UCSD-AML1 (cell line): ENCODE measurements at regions not wholly inside any gene's neighbourhood (a gene's known extent, or its start where the extent isn't known, plus 50 kb on each side); places are given as distances from the start of the nearest gene placed in this dataset.

Experiments used
- DNase-seq: peaks from one replicate; lab custom pipeline; 2025; ENCODE audit not compliant: unreplicated experiment; lab: John Stamatoyannopoulos, UW

- no peak for DNase-seq
Observed at GRCh38 chr15:46685096-46685495, 1032.2 kb upstream of the SEMA6D start.

- DNase-seq = no peak
Observed at GRCh38 chr15:46685681-46686080, 1031.6 kb upstream of the SEMA6D start.

GRCh38 chr15:46696281-46696680 lies 1021.0 kb upstream of the SEMA6D start:
- no peak for DNase-seq

GRCh38 chr15:46701346-46701745 lies 1016.0 kb upstream of the SEMA6D start:
- no peak for DNase-seq

- no peak for DNase-seq
Observed at GRCh38 chr15:46701896-46702295, 1015.4 kb upstream of the SEMA6D start.

GRCh38 chr15:46703020-46703861 lies 1014.1 kb upstream of the SEMA6D start:
- DNase-seq = no peak

- DNase-seq = no peak
Observed at GRCh38 chr15:46703871-46704637, 1013.3 kb upstream of the SEMA6D start.

GRCh38 chr15:46707452-46707851 lies 1009.9 kb upstream of the SEMA6D start:
- DNase-seq = no peak

- DNase-seq = no peak
Observed at GRCh38 chr15:46708226-46708625, 1009.1 kb upstream of the SEMA6D start.

GRCh38 chr15:46709460-46710083 lies 1007.7 kb upstream of the SEMA6D start:
- no peak for DNase-seq

GRCh38 chr15:46710401-46710960 lies 1006.8 kb upstream of the SEMA6D start:
- no peak for DNase-seq

- no peak for DNase-seq
Observed at GRCh38 chr15:46713045-46713444, 1004.3 kb upstream of the SEMA6D start.

- DNase-seq = no peak
Observed at GRCh38 chr15:46714950-46715349, 1002.4 kb upstream of the SEMA6D start.

GRCh38 chr15:46723308-46723707 lies 994.0 kb upstream of the SEMA6D start:
- no peak for DNase-seq

- no peak for DNase-seq
Observed at GRCh38 chr15:46732060-46732459, 985.2 kb upstream of the SEMA6D start.

GRCh38 chr15:46735115-46735514 lies 982.2 kb upstream of the SEMA6D start:
- no peak for DNase-seq

- no peak for DNase-seq
Observed at GRCh38 chr15:46751303-46751702, 966.0 kb upstream of the SEMA6D start.

GRCh38 chr15:46753946-46754345 lies 963.4 kb upstream of the SEMA6D start:
- DNase-seq = no peak

GRCh38 chr15:46763091-46763490 lies 954.2 kb upstream of the SEMA6D start:
- no peak for DNase-seq

GRCh38 chr15:46764851-46765250 lies 952.5 kb upstream of the SEMA6D start:
- no peak for DNase-seq

- no peak for DNase-seq
Observed at GRCh38 chr15:46766021-46766420, 951.3 kb upstream of the SEMA6D start.
